ENCODE measurements at regions not wholly inside any gene's neighbourhood (a gene's known extent, or its start where the extent isn't known, plus 50 kb on each side); places are given as distances from the start of the nearest gene placed in this dataset.
"Not testable (repeated sequence)": the region's sequence is repeated elsewhere in the genome, so short reads cannot be mapped to it uniquely, and the experiment has no call there.

GRCh38 chr11:31955838-31956237 is 135.0 kb upstream of the RCN1 start:
- DNase-seq: no peak

- DNase-seq: no peak
Observed at GRCh38 chr11:31953803-31954327, 137.0 kb upstream of the RCN1 start.

DNA sequence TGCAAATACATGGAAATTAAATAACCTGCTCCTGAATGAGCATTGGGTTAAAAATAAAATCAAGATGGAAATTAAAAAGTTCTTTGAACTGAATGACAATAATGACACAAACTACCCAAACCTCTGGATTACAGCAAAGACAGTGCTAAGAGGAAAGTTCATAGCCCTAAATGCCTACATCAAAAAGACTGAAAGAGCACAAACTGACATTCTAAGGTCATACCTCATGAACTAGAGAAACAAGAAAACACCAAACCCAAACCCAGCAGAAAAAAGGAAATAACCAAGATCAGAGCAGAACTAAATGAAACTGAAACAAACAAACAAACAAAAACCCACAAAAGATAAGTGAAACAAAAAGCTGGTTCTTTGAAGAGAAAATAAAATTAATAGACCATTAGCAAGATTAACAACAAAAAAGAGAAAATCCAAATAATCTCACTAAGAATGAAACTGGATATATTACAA is 138.6 kb upstream of the PAX6 start:
- DNase-seq: not testable (repeated sequence)

DNA sequence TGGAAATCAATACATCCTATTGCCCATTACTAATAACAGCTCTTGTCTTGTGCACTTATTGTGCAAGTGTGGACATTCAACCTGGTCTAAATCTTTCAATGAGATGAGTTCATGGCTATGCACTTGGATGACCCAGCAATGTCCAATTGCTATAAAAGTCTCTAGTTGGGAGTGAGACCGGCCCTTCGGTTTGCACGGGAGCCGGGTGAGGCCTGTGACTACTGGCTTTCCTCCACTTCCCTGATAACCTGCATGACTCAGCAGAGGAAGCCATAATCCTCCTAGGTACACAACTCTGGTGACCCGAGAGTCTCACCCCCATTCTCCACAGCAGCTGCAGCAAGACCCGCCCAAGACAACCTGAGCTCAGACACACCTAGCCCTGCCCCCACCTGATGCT is 135.9 kb upstream of the PAX6 start:
- DNase-seq: no peak

DNA sequence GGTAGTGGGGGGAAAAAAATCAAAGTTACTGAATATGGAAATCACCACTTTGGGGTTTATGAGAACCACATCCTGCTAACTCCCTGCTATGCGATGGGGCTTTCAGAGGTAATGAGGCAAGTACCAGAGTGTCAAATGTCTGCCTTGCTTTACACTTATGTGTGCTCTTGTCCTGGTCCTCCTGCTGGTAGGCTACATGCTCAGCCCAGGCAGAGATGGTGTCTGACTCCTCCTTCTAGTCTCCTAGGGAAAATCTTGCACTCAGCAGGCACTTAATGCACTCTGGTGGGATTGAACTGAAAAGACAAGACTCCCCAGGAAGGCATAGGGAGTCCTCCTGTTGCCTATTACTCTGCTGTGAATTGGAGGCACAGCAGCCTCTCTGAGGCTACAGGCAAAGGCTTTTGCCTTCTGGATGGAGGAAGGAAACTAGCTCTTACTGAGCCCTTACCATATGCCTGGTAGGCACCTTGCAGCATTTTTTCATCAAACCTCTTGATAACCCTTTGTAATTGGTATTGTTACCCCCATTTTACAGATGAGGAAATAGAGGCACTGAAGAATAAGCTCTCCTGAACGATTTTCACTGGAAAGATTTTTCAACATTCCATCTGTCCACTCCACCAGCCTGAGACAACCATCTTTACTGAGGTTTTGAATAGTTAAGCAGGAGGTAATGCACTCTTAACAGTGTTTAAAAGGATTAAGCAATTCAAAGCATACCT is 132.1 kb upstream of the PAX6 start:
- DNase-seq: no peak

- no peak for DNase-seq
Observed at GRCh38 chr11:31940371-31941037, 129.4 kb upstream of the PAX6 start.

- no peak for DNase-seq
Observed at GRCh38 chr11:31939004-31939403, 127.9 kb upstream of the PAX6 start.

- DNase-seq: no peak
Observed at GRCh38 chr11:31936312-31936711, 125.2 kb upstream of the PAX6 start.

DNA sequence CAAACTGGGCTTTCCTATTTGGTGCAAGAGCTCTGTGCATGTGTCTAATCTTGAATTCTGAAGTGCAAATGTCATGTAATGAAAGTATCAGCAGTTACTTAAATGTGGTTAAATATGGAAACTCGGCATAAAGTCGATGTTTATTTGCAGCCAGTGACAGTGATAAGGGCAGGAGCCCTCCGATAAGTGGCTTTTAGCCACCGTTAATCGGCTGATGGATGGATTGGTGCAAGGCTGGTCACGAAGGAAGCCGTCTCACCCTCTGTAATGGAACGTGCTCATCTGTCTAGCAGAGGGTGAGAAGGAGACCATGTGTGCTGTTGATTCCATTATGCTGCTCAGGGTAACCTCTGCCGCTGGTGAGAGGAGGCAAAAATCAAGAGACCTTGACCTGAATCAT is 121.8 kb upstream of the PAX6 start:
- no peak for DNase-seq

DNA sequence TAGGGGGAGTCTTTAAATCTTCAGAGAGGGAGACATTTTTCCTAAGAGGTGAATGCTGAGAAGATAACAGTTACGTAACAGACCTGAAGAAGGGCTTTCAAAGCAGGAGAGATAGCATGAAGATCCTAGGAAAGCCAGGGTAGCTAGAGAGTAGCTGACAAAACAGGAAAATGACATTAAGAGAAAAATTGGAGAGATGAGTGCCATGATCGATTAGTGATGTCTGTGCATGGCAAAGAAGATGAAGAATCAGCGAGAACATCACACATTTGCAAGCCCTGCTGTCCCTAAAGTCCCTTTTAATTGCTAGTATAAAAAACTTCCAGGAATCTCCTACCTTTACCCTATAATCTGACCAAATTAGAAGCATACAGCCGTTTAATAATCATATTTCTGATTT is 116.9 kb upstream of the PAX6 start:
- DNase-seq: no peak

DNA sequence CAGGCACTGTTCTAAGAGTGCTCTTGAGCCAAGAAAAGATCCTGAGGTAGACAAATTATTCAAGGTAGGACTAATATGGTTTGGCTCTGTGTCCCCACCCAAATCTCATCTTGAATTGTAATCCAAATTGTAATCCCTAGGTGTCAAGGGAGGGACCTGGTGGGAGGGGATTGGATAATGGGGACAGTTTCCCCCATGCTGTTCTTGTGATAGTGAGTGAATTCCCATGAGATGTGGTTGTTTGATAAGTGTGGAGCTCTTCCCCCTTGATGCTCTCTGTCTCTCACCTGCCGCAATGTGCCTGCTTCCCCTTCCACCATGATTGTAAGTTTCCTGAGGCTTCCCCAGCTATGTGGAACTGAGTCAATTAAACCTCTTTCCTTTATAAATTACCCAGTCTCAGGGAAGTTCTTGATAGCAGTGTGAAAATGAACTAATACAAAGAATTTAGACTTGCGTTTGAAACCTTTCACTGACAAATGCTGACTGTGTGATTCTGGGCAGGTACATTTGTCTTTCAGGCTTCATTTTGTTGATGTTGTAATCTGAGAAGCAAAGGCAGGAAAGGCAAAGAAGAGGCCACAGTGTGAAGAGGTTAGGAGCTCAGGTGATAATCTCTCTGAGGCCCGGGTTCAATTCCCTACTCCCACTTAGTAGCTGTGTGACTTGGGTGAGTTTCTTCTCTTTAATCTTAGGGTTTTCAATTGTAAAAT is 115.8 kb upstream of the PAX6 start:
- DNase-seq: no peak

DNA sequence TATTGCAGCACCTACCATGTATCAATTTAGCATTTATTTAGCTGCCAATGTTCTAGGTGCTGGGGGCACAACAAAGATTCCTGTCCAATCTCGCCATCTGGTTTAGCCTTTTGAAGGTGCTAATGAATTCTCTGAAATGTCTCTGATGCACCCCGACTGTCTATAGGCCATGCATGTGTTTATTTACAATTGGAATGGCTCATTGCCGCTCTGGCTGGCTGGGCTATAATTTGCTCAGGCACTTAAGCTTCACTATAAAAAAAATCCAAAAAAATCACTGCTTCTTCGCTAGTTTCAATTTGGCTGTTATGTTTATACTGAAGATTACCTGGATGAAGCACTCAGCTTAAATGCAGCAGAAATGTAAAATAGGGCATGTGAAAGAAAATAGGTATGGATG is 115.0 kb upstream of the PAX6 start:
- DNase-seq: no peak

DNA sequence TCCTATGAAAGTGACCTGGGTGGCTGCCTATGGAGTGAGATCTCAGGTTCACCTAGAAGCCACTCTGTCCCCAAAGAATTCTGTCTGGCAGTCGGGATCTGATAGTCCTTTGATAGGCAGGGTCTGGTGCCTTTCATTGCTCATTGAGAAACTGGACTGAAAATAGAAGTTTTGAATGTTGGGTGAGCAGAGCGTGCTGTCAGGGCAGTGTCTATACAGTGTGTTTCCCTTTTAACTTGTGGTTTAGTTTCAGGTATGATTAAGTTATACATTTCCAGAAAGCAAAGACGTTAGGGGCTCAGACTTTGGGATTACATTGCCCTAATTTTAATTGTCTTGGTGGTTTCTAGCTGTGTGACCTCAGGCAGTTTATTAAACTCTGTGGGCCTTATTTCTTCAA is 111.3 kb upstream of the PAX6 start:
- no peak for DNase-seq

- no peak for DNase-seq
Observed at GRCh38 chr11:31921081-31921480, 110.0 kb upstream of the PAX6 start.

DNA sequence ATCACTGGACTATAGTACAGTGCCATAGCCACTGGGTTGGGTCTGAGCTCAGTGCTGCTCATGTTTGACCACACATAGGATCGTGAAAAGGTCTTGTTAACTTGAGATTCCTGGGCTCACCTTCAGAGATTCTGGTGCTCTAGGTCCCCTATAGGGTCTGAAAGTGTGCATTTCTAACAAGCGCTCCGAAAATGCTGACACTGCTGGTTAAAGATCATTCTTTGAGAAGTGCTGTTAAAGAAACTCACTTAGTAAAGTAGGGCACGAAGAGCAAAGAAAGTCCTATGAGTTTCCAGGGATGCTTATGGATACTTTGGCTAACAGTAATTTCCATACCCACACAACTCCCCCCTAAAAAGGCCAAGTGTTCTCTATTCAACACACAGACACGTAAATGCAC is 108.1 kb upstream of the PAX6 start:
- no peak for DNase-seq

- DNase-seq: no peak
Observed at GRCh38 chr11:31915867-31916266, 104.7 kb upstream of the PAX6 start.

- no peak for DNase-seq
Observed at GRCh38 chr11:31913985-31914384, 102.9 kb upstream of the PAX6 start.

DNA sequence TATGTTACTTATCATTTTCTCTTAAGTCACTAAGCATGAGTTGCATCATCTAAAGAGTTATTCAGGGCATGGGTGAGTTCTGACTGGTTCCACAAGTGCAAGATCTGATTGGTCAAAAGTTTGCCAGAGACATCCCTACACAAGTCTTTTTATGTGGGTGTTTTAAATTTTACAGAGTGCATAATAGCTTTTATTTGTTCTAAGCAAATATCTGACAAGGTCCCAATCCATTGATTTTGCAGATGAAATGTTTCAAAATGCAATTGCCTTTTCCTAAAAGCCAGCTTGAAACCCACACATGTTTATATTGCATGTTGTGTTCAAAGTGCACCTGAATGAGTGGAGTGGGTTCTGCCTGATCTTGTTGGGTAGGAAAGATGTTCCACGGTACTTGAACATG is 101.7 kb upstream of the PAX6 start:
- no peak for DNase-seq

DNA sequence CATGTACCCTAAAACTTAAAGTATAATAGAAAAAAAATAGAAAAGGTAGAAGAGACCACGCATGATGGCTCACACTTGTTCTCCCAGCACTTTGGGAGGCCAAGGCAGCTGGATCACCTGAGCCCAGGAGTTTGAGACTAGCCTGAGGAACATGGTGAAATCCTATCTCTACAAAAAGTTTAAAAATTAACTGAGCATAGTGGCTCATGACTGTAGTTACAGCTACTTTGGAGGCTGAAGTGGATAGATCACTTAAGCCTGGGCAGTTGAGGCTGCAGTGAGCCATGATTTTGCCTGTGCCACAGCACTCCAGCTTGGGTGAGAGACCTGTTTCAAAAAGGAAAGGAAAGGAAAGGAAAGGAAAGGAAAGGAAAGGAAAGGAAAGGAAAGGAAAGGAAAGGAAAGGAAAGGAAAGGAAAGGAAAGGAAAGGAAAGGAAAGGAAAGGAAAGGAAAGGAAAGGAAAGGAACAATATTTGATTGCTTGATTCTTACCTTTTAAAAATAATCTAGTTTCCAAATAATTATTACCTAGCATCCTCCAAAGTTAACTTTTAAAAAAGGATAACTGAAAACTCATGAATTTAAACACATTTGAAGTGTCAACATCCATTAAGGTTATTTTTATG is 99.9 kb upstream of the PAX6 start:
- DNase-seq: no peak

DNA sequence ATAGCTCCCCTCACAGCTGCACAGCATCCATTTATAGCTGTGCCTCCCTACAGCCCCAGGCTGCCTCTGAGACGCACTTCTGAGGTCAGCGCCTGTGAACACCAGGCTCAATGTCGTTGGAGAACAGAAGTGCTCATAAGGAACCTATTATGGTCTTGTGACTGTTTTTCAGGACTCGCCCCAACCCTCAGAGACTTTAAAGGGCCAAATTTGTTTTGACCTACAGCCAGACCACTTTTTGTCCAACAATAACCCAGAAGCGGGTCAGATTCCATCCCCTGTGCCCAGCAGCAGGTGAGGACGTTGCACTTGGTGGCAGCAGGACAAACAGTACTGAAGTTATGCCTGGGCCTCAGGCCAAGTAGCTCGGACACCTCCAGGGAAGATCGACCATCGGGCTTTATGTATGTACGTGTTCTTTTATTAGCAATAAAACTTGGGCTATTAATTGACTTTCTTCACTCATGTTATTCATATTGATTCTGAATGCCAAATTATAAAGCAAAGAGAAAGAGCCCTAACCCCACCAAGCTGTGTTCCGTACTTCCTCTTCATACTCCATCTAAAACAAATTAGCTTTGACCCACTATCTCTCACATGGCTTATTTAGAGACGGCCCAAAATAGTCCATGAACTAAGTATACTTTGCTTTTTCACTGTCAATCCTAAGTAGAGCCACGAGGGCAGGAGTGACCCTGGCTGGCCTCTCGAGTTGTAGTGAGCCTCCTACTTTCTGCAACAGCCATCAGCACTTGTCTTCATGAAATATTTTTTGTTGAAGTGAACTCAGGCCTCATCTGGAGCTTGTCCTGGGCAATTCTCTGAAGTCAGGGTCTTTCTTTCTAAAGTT is 92.3 kb upstream of the PAX6 start:
- no peak for DNase-seq

GRCh38 chr11:31902706-31903105 is 91.6 kb upstream of the PAX6 start:
- DNase-seq: no peak

DNA sequence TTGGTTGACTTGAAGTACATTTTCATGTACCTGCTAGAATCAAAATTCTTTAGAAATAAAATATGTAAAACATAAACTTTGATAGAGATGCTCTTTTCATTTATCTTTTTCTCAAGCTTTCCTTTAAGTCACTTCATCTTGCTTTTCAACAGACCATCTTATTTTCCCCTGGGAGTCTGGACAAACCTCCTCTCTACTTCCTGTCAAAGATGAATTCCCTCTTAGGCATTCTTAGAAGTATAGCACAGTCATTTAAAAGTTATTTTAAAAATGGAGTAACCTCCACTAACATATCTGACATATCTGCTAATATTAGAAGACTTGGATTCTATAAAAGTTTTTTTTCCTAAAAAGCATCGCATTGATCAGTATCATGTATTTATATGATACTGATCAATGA is 84.8 kb upstream of the PAX6 start:
- DNase-seq: no peak
